Hematopoietic multipotent progenitor cell treated with erythropoietin and hydrocortisone succinate and interleukin-3 and kit ligand, for 8 days (in vitro differentiated cells): ENCODE measurements at regions not wholly inside any gene's neighbourhood (a gene's known extent, or its start where the extent isn't known, plus 50 kb on each side); places are given as distances from the start of the nearest gene placed in this dataset.

Experiments
- DNase-seq: peaks from one replicate; pipeline ENCODE4 v3.0.0-alpha.2; 2015

DNA sequence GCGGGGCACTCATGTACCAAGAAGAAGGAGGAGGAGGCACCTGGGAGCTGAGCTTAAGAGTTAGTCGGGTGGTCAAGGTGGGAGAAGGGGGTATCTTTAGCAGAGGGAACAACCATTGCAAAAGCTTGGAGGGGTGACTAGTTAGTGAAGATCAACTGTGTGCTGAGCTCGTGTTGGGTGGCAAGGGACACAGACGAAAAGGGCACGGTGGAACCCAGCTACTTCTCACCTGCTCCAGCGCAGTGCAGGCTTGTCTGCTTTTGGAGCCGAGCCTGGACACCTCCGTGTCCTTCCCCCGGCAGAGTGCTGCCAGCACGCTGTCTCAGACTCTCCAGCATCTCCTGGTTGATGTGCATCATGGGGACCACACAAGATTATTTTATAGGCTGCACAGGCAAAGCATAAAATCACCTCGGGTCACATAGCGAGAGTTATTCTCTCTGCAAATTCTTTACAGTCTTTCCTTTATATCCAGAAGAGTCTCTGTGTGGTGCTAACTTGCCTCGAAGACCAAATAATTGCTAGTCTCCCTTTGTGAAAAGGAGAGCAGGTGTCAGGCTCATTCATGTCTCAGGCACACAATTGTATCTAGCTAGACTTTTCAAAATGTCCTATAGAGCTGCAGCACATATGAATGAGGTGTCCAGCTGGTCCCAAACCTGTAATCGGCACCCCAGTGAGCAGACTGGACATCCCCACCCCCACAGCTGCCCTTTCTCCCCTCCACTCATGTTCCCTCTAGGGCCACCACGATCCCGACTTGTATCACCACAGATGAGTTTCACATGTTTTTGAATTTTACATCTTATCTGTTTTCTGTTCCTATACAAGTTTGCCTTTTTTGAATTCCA is 123.4 kb downstream of the CEBPB start:
- no peak for DNase-seq

DNA sequence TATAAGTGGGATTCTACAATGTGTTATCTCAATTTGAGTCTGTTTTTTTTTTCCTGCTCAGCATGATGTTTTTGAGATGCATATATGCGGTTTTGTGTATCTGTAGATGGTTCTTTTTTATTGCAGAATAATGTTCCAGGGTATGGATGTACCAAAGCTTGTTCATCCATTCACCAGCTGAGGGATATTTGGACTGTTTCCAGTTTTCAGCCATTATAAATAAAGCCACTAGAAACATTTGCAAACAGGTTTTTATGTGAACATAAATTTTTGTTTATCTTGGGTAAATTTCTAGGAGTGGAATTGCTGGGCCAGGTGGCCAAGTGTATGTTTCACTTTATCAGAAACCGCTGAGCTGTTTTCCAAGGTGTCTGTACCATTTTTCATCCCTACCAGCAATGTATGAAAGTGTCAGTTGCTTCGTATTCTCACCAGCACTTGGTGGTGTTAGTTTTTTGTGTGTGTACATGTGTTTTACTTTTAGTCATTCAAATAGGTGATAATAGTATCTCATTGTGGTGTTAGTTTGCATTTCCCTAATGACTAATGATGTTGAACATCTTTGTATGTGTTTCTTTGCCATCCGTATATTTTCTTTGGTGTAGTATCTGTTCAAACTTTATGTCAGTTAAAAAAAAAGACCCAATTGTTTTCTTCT is 124.2 kb downstream of the CEBPB start:
- no peak for DNase-seq

DNA sequence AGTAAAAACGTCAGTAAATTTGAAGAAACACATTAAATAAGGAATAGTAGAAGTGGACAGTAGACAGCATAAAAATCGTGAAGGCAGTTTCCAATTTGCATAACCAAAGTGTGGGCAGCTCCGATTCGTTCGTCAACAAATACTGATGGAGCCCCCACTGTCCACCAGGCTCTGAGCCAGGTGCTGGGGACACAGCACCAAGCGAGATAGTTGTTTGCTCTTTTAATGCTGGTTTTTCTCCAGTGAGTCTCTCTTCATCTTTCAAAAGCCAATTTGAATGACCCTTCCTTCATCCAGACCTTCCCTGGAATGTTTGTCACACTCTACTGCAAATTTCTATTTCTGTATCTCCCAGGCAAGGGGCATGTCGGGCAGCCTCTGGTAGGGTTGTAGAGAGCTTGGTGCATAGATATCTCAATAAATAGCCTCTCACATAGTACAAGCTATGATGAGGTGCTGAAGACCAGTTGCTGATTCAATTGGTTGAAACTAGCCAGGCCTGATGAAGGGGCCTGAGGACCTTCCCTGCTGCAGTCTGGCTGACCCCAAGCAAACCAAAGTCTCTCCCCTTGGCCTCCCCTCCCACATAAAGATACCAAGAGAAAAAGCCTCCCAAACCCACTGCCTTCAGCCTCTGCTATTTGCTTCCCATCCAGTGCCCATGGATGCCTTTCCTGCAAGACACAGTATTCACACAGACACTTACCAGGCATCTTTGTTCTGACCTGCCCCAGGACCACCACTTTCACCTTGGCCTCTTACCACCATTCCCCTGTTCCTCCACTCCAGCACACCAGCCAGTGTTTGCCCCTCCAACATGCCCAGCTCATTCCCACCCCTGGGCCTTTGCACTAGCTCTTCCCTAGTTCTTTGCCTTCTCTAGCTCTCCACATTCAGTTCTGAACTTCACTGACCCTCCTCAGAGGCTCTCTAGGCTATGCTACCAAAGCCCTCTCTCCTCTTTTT is 125.2 kb downstream of the CEBPB start:
- DNase-seq, result no peak

DNA sequence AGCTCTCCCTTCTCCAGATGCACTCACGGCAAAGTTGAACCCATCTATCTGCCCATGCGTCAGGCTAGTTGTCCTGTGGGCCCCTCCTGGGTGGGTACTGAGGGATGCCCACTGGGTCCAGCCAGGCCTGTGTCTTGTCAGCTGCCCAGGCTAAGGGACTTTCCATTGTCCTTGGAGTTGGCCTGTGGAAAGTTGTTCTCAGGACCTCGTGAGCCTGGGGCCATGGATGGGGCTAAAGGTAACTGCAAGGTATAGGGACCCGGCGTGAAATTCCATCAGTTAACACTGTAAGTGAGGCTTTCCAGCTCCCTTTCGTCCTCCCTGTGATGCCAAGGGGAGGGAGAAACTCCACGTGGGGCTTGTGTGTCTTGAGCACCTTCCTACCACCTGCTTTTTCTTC is 126.5 kb downstream of the CEBPB start:
- no peak for DNase-seq

DNA sequence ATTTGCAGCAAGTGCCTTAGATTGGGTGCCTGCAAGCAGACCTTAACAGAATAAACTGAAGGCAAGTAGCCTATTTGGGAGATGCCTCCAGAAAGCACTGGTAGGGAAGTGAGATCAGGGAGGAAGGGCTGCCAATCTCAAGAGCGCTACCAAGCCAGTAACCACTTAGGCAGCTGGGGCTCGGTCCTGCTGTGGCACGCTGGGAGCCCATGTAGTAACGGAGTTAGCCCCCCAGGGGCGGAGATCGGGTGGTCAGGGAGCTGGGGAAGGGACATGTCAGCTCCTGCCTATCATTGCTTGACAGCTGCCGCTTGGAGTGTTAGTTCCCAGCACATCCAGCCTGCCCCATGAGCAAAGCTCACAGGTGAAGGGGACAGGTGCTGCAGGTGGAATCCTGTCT is 127.0 kb downstream of the CEBPB start:
- no peak for DNase-seq

DNA sequence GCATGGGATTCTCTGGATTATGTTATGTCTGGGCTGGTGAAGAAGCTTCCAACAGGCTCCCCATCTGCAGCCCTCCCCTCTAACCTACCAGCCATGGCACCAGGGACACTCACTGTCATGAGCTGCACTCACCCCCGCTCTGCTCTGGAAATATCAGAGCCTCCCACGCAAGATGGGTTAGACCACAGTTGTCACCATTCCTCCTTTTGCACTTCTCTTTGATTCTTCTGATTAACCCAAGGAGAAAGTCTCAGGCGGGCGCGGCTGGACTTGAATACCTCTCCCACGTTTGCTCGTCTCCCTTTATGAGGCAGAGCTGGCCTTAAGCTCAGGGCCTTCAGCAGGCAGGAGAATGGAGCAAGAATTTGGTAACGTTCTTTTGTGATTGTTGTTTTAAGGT is 128.1 kb downstream of the CEBPB start:
- DNase-seq, result no peak

DNA sequence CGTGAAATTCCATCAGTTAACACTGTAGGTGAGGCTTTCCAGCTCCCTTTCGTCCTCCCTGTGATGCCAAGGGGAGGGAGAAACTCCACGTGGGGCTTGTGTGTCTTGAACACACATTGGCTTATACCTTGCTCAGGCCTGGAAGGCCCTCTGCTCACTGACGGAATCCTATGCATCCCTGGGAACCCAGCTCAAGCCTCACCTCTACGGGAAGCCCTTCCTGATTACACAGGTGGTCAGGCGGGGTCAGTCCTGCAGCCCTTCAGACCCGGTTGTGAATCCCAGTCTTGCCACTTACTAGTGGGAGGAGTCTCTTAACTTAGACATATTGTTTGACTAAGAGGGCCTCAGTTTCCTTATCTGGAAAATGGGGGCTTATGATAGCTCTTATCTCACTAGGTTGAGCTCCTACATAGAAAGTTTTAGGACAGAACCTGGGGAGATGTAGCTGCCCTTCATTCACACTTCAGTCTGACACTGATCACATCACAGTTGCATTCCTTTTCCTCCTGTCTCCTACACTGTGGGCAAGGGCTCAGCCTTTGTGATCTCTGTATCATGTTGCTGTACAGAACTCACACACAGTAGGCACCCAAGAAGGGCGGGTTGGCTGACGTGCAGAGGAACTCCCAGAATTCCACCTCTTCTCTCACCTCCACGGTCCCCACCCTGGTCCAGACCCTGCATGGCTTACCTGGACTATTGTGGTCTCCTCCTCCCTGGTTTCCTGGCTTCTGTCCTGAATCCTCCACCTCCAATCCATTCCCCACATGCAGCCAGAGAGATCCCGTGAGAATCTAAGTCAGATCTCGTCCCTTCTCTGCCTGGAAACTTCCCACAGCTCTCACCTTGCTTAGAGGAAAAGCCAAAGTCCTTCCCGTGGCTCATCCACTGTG is 129.6 kb downstream of the CEBPB start:
- no peak for DNase-seq

DNA sequence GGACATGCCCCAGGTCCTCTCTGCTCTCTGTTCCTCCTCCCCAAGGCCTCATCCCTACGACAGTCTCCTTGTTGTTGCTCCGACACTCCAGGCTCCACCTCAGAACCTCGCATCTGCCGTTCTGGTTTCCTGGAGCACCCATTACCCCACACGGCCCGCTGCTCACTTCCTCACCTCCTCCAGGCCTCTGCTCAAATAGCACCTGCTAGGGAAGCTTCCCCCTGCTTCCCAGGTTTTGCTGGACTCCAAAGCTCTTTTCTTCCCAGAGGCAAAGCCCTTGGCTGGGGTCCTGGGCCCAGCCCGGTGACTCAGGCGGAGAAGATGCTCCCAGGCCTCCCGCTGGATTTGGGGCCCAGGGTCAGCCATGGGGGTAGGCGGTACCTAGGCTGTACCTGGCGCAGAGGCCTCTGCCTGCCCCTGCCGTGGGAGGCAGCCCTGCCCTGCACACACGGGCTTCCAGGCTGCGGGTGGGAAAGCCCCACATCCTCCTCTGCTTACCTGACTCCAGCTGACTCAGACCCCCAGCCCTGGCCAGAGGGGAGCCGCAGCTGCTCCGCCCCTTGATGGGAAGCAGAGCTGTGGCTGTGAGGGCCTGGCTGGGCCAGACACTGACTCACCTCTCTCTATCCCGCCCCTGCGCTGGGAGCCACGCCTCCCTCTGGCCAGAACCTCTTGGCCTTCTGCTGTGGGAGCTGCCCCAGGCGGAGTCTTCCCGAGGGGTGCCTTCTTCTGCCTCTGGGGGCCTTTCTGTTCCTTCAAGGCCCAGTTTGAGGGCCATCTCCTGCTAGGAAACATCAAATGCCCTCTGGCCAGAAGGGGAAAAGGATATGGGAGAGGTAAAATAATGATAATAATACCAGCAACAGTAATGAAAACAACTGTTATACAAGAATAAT is 130.5 kb downstream of the CEBPB start:
- no peak for DNase-seq

DNA sequence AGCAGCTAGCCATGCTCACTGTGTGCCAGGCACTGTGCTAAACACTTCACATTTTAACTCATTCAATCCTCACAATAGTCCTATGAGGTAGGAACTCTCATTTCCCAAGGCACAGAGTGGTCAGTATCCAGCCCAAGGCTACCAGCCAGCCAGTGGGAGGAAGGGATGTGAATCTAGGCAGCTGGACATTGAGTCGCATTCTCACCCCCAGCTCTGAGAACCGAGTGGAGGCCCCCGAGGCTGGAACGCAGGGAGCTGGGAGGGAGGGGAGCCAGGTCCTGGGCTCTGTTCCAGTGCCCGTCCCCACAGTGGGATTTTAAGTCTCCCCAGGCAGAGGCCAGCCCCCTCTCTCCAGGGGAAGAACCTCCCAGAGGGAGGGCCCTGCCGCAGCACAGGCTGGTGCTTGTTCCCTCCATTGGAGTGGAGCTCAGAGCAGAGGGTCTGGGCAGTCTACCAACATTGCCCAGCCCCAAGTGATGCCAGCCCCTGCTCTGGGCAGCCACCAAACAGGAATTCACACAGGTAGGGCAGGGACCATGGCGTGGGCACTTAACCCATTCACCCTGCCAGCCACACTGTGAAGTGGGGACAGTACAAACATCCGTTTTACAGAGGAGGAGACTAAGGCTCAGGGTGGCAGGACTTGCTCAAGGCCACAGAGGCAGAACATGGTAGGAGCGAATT is 131.3 kb downstream of the CEBPB start:
- DNase-seq, result no peak

DNA sequence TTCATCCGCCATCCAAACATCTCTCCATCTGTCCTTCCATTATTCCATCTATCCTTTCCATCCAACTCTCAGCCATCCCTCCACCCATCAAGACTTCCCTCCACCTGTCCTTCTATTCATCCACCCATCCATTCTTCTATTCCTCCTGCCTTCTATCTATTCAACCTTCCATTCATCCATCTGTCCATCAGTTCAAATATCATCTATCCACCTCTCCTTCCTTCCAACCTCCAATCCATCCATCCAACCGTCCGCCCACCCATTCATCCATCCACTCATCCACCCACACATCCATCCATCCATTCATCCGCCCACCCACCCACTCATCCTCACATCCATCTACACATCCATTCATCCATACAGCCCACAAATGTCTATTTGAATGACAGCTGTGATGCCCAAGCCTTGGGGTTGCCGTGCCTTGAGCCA is 132.1 kb downstream of the CEBPB start:
- no peak for DNase-seq

DNA sequence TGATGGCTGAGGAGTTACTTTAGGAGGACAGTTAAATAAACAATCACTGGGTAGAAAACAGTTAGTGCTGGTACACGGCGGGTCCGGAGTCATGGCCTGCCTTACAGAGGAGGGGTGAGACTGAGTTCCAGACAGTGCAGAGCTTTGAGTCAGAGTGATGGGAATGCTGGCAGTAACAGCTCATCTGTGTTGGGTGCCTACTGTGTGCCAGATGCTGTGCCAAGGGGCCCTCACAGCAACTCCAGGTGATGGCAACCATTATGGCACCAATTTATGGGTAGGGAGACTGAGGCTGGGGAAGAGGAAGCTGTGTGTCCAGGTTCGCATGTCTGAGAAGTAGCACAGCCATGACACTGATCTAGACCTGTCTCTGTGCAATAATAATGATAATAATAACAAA is 132.6 kb downstream of the CEBPB start:
- DNase-seq, result no peak

DNA sequence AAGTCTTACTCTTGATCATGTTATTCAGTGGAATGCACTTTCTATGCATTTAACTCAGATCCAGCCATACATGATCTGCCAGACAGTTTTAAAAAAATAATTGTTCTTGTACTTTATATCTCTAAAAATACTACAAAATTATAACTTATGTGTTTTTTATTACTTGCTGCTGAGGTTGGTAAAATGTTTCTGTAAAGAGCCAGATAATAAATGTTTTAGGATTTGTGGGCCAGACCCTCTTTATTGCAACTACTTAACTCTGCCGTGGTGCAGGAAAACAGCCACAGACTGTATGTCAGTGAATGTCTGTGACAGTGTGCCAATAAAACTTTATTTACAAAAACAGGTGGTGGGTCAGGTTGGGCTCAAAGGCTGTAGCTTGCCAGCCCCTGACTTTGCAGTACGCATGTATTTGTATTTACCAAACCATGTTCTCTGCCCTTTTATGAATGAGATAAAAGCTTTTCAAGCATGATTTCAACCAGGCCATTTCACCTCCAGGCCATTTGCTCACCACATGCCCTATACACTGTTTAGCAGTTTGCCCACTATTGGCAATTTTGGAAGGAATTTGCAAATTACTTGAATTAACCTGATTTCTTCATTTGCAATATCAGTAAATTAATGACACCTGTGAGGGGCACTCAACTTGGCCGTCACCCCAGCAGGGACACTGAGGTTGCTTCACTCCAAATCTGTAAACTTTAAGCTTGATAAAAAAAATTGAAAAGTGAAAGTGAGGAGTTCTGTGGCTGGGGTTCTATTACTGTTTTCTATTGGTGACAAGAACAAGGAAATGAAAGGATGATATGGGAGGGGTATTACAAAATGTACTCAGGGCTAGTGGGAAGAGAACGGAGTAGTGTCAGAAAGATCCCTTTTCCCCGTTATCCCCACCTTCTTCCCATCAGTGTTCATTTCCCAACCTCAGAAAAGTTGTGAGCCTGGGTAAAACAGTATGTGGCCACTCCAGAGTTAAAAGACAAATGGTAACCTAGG is 133.4 kb downstream of the CEBPB start:
- DNase-seq, result no peak

DNA sequence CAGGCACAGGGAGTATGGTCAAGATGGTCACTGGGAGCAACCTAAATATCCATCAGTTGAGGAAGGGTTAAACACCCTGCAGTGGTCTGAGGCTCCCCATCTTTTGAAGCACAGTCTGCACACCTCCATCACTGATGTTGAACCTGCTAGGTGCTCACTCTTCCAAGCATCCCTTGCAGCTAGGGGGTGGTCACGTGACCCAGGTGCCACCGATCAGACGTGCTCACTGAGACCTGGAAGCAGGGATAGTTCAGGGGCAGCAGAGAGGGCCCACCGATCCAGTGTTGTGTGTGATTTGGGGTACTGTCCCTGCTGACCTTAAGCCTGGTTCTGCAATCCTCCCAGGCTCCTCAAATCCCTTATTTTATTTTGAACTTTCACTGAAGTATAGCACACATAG is 134.6 kb downstream of the CEBPB start:
- no peak for DNase-seq

DNA sequence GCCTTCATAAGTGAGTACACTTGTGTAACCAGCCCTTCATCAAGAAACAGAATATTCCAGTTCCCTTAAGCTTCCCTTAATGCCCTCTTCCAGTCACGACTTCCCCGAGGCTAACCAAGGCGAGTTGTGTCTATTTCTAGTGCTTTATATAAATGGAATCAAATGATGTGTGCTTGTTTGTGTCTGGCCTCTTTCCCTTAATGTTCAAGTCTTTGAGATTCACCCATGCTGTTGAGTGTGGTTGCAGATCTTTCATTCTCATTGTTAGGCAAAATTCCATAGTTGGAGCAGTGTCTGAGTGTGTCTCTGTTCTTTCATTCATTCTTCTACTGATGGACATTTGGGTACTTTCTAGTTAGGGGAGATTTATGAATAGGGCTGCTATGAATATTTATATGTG is 135.0 kb downstream of the CEBPB start:
- no peak for DNase-seq

DNA sequence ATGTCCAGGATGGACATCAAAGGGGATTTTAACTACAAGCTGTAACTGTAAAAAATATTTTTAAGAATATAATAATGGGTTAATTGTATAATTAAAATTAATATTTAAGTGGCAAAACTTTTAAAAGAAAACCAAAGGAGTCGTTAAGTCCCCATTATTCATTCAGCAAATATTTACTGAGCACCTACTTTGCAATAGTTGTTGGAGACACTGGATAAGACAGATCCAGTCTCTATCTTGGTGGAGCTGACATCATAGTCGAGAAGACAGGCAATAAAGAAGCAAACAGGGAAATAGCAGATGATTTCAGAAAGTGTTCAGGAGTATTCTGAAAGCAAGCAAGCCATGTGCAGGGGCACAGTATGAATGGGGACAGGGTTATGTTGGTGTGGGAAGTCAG is 137.0 kb downstream of the CEBPB start:
- no peak for DNase-seq

DNA sequence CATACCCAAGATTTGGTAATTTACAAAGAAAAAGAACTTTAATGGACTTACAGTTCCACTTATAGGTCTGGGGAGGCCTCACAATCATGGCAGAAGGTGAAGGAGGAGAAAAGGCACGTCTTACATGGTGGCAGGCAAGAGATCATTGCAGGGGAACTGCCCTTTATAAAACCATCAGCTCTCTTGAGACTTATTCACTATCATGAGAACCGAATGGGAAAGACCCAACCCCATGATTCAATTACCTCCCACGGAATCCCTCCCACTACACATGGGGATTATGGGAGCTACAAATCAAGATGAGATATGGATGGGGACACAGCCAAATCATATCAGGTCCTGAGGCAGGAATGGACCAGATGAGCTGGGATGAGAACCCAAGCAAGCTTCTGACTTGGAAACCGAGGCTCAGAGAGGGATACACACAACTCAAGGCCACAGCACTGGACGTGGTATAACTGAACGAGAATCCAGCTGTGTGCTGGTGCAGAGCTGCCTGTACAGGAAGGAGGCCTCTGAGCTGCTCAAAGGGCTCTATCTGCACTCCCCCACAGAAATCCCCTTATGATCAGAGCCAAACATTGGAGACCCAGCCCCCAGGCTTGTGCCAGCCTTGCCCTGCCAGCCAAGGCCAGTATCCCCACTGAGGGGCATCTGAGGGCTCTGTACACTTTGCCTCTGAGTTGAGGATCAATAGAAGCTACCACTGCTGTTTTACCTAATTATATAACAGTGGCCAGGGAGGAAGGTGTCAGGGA is 137.8 kb downstream of the CEBPB start:
- DNase-seq, result no peak

DNA sequence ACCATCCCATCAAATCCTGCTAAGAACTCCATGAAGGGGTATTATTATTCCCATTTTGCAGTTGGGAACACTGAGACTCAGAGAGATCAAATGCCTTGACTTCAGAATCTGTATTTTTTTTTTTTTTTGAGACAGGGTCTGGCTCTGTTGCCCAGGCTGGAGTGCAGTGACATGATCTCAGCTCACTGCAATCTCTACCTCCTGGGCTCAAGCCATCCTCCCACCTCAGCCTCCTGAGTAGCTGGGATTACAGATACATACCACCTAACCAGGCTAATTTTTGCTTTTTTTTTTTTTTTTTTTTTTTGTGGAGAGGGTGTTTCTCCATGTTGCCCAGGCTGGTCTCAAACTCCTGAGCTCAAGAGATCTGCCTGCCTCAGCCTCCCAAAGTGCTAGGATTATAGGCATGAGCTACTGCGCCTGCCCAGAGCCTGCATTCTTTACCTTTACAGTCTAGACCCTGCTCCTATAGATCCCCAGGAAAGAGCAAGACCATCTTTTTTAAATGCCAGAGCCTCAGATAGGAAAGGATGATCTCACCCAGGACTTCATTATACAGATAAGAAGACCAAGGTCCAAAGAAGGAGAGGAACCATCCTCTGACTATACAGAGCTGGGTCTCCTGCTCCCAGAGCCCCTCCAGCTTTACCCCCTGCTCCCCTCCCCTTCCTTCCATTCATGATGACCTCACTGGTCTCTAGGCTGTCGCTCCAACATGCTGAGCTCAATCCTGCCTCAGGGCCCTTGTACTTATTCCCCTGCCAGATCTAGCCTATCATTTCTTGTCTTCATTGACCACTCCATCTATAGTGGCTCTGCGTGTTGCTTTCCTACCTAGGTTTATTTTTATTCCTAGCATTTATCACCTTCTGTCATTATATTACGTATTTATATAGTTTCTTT is 138.6 kb downstream of the CEBPB start:
- DNase-seq, result no peak
